ENCODE measurements at regions not wholly inside any gene's neighbourhood (a gene's known extent, or its start where the extent isn't known, plus 50 kb on each side); places are given as distances from the start of the nearest gene placed in this dataset. TPM values are rescaled to one million over a fixed set of nuclear protein-coding genes. Genes with fewer than 3 reads are reported as not detected.

DNA sequence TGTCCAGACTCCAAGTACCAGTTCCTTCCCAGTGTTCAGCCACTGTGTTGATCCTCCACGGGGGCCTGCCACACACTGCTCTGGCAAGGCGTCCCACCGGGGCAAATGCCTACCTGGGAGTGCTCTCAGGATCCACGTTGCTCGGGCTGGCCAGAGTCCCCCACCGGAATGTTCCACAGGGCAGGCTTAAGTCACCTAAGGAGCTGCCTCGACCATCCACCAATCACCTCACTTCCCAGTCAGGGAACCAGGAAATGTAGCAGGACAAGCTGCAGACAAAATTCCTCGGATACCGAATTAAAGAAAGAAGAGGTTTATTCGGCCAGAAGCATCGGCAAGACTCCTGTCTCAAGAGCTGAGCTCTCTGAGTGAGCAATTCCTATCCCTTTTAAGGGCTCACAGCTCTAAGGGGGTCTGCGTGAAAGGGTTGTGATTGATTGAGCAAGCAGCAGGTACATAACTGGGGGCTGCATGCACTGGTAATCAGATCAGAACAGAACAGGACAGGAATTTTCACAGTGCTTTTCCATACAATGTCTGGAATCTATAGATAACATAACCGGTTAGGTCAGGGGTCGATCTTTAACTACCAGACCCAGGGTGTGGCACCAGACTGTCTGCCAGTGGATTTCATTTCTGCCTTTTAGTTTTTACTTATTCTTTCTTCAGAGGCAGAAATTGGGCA lies 56.9 kb upstream of the EDNRB start:
- H3K36me3 Mint-ChIP-seq = peaks cover 2% of the 10 kb centered on the region
- no peaks in the 10 kb centered on the region for H3K36me3 ChIP-seq
- H3K4me2 ChIP-seq = no peak overlapping the region
- TF ChIP-seq EZH2 (IDR thresholded peaks at IDR 0.05) (no peak), EZH2phosphoT487 (IDR thresholded peaks at IDR 0.05) (no peak)
- TF ChIP-seq, protein P1, sequence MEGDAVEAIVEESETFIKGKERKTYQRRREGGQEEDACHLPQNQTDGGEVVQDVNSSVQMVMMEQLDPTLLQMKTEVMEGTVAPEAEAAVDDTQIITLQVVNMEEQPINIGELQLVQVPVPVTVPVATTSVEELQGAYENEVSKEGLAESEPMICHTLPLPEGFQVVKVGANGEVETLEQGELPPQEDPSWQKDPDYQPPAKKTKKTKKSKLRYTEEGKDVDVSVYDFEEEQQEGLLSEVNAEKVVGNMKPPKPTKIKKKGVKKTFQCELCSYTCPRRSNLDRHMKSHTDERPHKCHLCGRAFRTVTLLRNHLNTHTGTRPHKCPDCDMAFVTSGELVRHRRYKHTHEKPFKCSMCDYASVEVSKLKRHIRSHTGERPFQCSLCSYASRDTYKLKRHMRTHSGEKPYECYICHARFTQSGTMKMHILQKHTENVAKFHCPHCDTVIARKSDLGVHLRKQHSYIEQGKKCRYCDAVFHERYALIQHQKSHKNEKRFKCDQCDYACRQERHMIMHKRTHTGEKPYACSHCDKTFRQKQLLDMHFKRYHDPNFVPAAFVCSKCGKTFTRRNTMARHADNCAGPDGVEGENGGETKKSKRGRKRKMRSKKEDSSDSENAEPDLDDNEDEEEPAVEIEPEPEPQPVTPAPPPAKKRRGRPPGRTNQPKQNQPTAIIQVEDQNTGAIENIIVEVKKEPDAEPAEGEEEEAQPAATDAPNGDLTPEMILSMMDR (IDR thresholded peaks at IDR 0.05) = no peak
- no peaks in the 10 kb centered on the region for H3K79me2 ChIP-seq (ENCODE audit: low read depth)
- peaks cover 1% of the 10 kb centered on the region for H3K4me1 ChIP-seq
- no peak overlapping the region for H3K9ac ChIP-seq
- no peaks in the 10 kb centered on the region for H3F3A ChIP-seq (ENCODE audit: low read depth)
- H4K20me1 ChIP-seq (ENCODE audit: low read depth) = no peaks in the 10 kb centered on the region
- no peaks in the 10 kb centered on the region for H3K9me3 ChIP-seq (ENCODE audit: low read depth)
- H2AFZ ChIP-seq (replicated peaks) = no peak overlapping the region
- H3K27ac ChIP-seq = no peak overlapping the region
- H3K4me3 ChIP-seq = no peak overlapping the region
- H3K4me1 Mint-ChIP-seq = peaks cover 7% of the 10 kb centered on the region
- H3K27me3 ChIP-seq = no peaks in the 10 kb centered on the region
- peaks cover 25% of the 10 kb centered on the region for H3K9me3 Mint-ChIP-seq
- peaks cover 2% of the 10 kb centered on the region for H3K27me3 Mint-ChIP-seq (ENCODE audit: insufficient read depth, low read depth)
- no peak overlapping the region for H3K4me3 Mint-ChIP-seq
- no peak for DNase-seq (ENCODE audit: low spot score)
- peak overlapping the region; percentile 79 for H3K27ac Mint-ChIP-seq

DNA sequence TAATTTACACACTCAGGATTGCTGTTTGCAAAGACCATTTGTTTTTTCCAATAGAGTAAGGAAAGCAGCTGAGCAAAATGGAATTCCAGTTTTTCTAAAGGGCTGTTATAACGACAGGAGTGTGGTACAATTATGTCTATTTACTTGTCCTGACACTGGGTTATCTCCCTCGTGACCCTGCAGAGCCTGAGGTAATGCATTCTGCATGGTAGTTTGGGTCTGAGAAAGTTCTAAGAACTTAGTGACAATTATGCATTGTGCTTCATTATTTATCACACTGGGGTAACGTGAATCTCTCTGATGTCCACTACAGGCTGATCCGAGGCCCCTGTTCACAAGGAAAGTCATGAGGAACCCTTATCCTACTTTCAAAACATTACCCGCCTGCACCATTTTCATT lies 50.7 kb upstream of the EDNRB start:
- no peak for TF ChIP-seq EZH2phosphoT487 (IDR thresholded peaks at IDR 0.05)
- no peak for TF ChIP-seq EZH2 (IDR thresholded peaks at IDR 0.05)
- TF ChIP-seq, protein P1 (IDR thresholded peaks at IDR 0.05) = no peak
- no peak overlapping the region for H3K27ac ChIP-seq
- no peak overlapping the region for H3K4me3 Mint-ChIP-seq
- no peaks in the 10 kb centered on the region for H3K4me1 Mint-ChIP-seq
- no peaks in the 10 kb centered on the region for H4K20me1 ChIP-seq (ENCODE audit: low read depth)
- no peak overlapping the region for H3K4me2 ChIP-seq
- H3K4me1 ChIP-seq = no peaks in the 10 kb centered on the region
- H2AFZ ChIP-seq (replicated peaks) = no peak overlapping the region
- H3K27me3 ChIP-seq = no peaks in the 10 kb centered on the region
- H3K36me3 Mint-ChIP-seq = peaks cover 2% of the 10 kb centered on the region
- peaks cover 16% of the 10 kb centered on the region for H3K9me3 Mint-ChIP-seq
- H3F3A ChIP-seq (ENCODE audit: low read depth) = no peaks in the 10 kb centered on the region
- H3K9me3 ChIP-seq (ENCODE audit: low read depth) = no peaks in the 10 kb centered on the region
- no peak overlapping the region for H3K9ac ChIP-seq
- peak overlapping the region; percentile 27 for H3K27ac Mint-ChIP-seq
- H3K4me3 ChIP-seq = no peak overlapping the region
- H3K79me2 ChIP-seq (ENCODE audit: low read depth) = no peaks in the 10 kb centered on the region
- no peak for DNase-seq (ENCODE audit: low spot score)
- H3K27me3 Mint-ChIP-seq (ENCODE audit: insufficient read depth, low read depth) = no peaks in the 10 kb centered on the region
- no peaks in the 10 kb centered on the region for H3K36me3 ChIP-seq

Small RNAs in the stretch of these regions (small RNA-seq; reads per million reads assigned to genes)
- gene RNY3P3 = not detected

Data from neural progenitor cell (in vitro differentiated cells).